HepG2 (cell line): ENCODE measurements at regions not wholly inside any gene's neighbourhood (a gene's known extent, or its start where the extent isn't known, plus 50 kb on each side); places are given as distances from the start of the nearest gene placed in this dataset.

Experiments used
- ATAC-seq: fragments of 200-7000 bp; cut with Tn5 transposase; 3 replicates; pipeline ENCODE4 v1.9.1; 2020; ENCODE audit warnings: mild to moderate bottlenecking, moderate library complexity
- BruUV-seq: library from RNA; stranded (reverse); fragments of 400-500 nt; replicated peaks from 2 replicates; lab custom pipeline; 2021; lab: Mats Ljungman, UMichigan
- CTCF ChIA-PET: fragments of 300-600 bp; formaldehyde crosslinking; extraction: SDS; loops from one replicate; lab custom pipeline; 2021; ENCODE audit warnings: low total read pairs, inconsistent platforms, low intra/inter-chr PET ratio; lab: Yijun Ruan, JAX
- POLR2A ChIA-PET: fragments of 350-600 bp; sonication (Branson Sonifier 250); formaldehyde crosslinking; loops from one replicate; lab custom pipeline; 2020; ENCODE audit warnings: antibody characterized with exemption, inconsistent platforms; lab: Yijun Ruan, JAX
- DNase-seq: peaks from one replicate; pipeline ENCODE4 v3.0.0-alpha.2; 2015; ENCODE audit warnings: low spot score
- FAIRE-seq: peaks from 3 replicates; lab custom pipeline; 2011; peaks lifted over from hg19 to GRCh38; lab: Jason Lieb, UNC
- H2AFZ ChIP-seq: one replicate; pipeline ENCODE4 v1.6.1; 2011; ENCODE audit warnings: low read length, inconsistent platforms
- H3K27ac ChIP-seq: fragments of 300-600 bp; 3 replicates; pipeline ENCODE4 v1.8.0; 2011; ENCODE audit warnings: mixed run types, mild to moderate bottlenecking, mixed read lengths, low read length, inconsistent platforms; ENCODE audit not compliant: insufficient read depth; ENCODE audit errors: extremely low read length
- H3K27me3 ChIP-seq, 2 experiments: fragments of 200-600 bp in 1 of 2; 2 replicates in 1 of 2; 3 replicates in 1 of 2; pipeline versions ENCODE4 v1.6.0 to v1.8.0; 2011; ENCODE audit warnings: low read length in 2 of 2, mild to moderate bottlenecking in 2 of 2, moderate library complexity in 2 of 2, inconsistent platforms in 1 of 2; ENCODE audit not compliant: insufficient read depth in 2 of 2, control insufficient read depth in 1 of 2
- H3K36me3 ChIP-seq, 2 experiments: fragments of 200-600 bp in 1 of 2; replicated peaks in 1 of 2; 2 replicates in 1 of 2; 3 replicates in 1 of 2; pipeline versions ENCODE4 v1.5.1 to v1.8.0; 2011; ENCODE audit warnings: low read length in 2 of 2, inconsistent platforms in 1 of 2; ENCODE audit not compliant: insufficient read depth in 2 of 2, control insufficient read depth in 1 of 2
- H3K4me1 ChIP-seq: 2 replicates; pipeline ENCODE4 v1.5.1; 2012; ENCODE audit warnings: low read length, inconsistent platforms; ENCODE audit not compliant: insufficient read depth
- H3K4me2 ChIP-seq: 2 replicates; pipeline ENCODE4 v1.6.0; 2011; ENCODE audit warnings: low read depth, low read length, inconsistent platforms
- H3K4me3 ChIP-seq, 3 experiments: fragments of 200-600 bp in 1 of 3; sonication (generic), shearing (Covaris generic) in 1 of 3; replicated peaks in 1 of 3; 2 replicates each; pipeline ENCODE4 v1.5.1; 2011 to 2016; ENCODE audit warnings: low read length in 3 of 3, inconsistent platforms in 2 of 3, low read depth in 2 of 3, mild to moderate bottlenecking in 2 of 3, control low read depth in 1 of 3, mixed read lengths in 1 of 3; ENCODE audit not compliant: insufficient read depth in 1 of 3
- H3K79me2 ChIP-seq: one replicate; pipeline ENCODE4 v1.6.1; 2011; ENCODE audit warnings: low read length, inconsistent platforms; ENCODE audit not compliant: insufficient read depth
- H3K9ac ChIP-seq: 2 replicates; pipeline ENCODE4 v1.6.0; 2011; ENCODE audit warnings: mild to moderate bottlenecking, low read depth, low read length, inconsistent platforms; ENCODE audit not compliant: insufficient read depth
- H3K9me3 ChIP-seq: 2 replicates; pipeline ENCODE4 v1.5.1; 2012; ENCODE audit warnings: mild to moderate bottlenecking, low read length
- H4K20me1 ChIP-seq: 2 replicates; pipeline ENCODE4 v1.6.0; 2011; ENCODE audit warnings: inconsistent platforms, mild to moderate bottlenecking, low read length, moderate library complexity; ENCODE audit not compliant: insufficient read depth
- HES4 ChIP-seq: sonication (generic); formaldehyde crosslinking; IDR thresholded peaks from 2 replicates; pipeline ENCODE4 v1.9.0; 2021; ENCODE audit warnings: mild to moderate bottlenecking, missing genetic modification reagents, borderline replicate concordance
- KDM4B ChIP-seq: sonication (generic); formaldehyde crosslinking; IDR thresholded peaks from 2 replicates; pipeline ENCODE4 v1.4.0; 2020; ENCODE audit warnings: missing genetic modification reagents
- PHF20 ChIP-seq: sonication (generic); formaldehyde crosslinking; IDR thresholded peaks from 2 replicates; pipeline ENCODE4 v1.5.0; 2020; ENCODE audit warnings: mild to moderate bottlenecking, missing genetic modification reagents
- SNAPC2 ChIP-seq: sonication (generic); formaldehyde crosslinking; IDR thresholded peaks from 2 replicates; pipeline ENCODE4 v1.8.1; 2022; ENCODE audit warnings: mild to moderate bottlenecking, missing genetic modification reagents
- TRIM24 ChIP-seq: sonication (generic); formaldehyde crosslinking; IDR thresholded peaks from 2 replicates; pipeline ENCODE4 v1.8.0; 2022; ENCODE audit warnings: mild to moderate bottlenecking, missing genetic modification reagents
- ZNF296 ChIP-seq: sonication (generic); formaldehyde crosslinking; conservative IDR thresholded peaks from 2 replicates; pipeline ENCODE4 v1.5.0; 2020; ENCODE audit warnings: mild to moderate bottlenecking, missing genetic modification reagents
- ZNF687 ChIP-seq: sonication (generic); formaldehyde crosslinking; IDR thresholded peaks from 2 replicates; pipeline ENCODE4 v1.5.1; 2020; ENCODE audit warnings: mild to moderate bottlenecking, missing genetic modification reagents, moderate library complexity
- WGBS: methylation state at CpG from one replicate; pipeline ENCODE4 v1.1.6; 2017; ENCODE audit warnings: low lambda C conversion rate; 5-methylcytosine and 5-hydroxymethylcytosine counted together
- in situ Hi-C: cut with HindIII; loops from 2 replicates; pipeline ENCODE4 v1.10.0; 2017; ENCODE audit warnings: low pct_unique_long_range_greater_than_20kb; ENCODE audit not compliant: extremely low pct_ligation_motif_present
- intact Hi-C: fragments of 100-400 bp; cut with micrococcal nuclease; formaldehyde crosslinking; loops from one replicate; pipeline ENCODE4 v1.10.0; 2022; ENCODE audit not compliant: unreplicated experiment
- TF ChIP-seq, protein P1 (sequence below): sonication (generic); formaldehyde crosslinking; IDR thresholded peaks from 2 replicates; pipeline ENCODE4 v1.4.0; 2020; ENCODE audit warnings: missing genetic modification reagents, low read depth, mild to moderate bottlenecking, borderline replicate concordance

- no peaks in the 10 kb centered on the region for H3K27me3 ChIP-seq
- in situ Hi-C loops: no loop called here
- H3K9me3 ChIP-seq: no peaks in the 10 kb centered on the region
- 30% methylated on average over 8 of the region's 8 CpGs for WGBS
- FAIRE-seq (no peak), DNase-seq (no peak), ATAC-seq (no peak)
- no peak overlapping the region for H3K4me3 ChIP-seq
- no peak overlapping the region for H2AFZ ChIP-seq
- no peaks in the 10 kb centered on the region for H3K36me3 ChIP-seq
- H3K27ac ChIP-seq: no peak overlapping the region
- H3K4me2 ChIP-seq: no peak overlapping the region
- no peaks in the 10 kb centered on the region for H3K4me1 ChIP-seq
- H4K20me1 ChIP-seq: no peaks in the 10 kb centered on the region
- BruUV-seq: no TSS peak
- H3K9ac ChIP-seq: no peak overlapping the region
- no peaks in the 10 kb centered on the region for H3K79me2 ChIP-seq
- intact Hi-C loops: no loop called here
- TF ChIP-seq ZNF687 (CRISPR knock-in tag) (no peak), KDM4B (CRISPR knock-in tag) (no peak), ZNF296 (CRISPR knock-in tag) (no peak), TRIM24 (CRISPR knock-in tag) (no peak), HES4 (CRISPR knock-in tag) (no peak), SNAPC2 (CRISPR knock-in tag) (no peak), PHF20 (no peak)
- TF ChIP-seq, protein P1, sequence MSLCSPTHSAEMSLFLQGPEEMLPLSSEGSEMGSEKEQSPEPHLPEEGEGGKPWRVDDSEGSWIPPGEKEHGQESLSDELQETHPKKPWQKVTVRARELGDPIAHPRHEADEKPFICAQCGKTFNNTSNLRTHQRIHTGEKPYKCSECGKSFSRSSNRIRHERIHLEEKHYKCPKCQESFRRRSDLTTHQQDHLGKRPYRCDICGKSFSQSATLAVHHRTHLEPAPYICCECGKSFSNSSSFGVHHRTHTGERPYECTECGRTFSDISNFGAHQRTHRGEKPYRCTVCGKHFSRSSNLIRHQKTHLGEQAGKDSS (CRISPR knock-in tag): no peak
- ChIA-PET CTCF (no interaction called here), POLR2A (no interaction called here)
Measured at GRCh38 chr1:38111589-38111988, 65.0 kb upstream of the POU3F1 start.
